PC-3 (cell line): ENCODE measurements at regions not wholly inside any gene's neighbourhood (a gene's known extent, or its start where the extent isn't known, plus 50 kb on each side); places are given as distances from the start of the nearest gene placed in this dataset.

Experiments
- CTCF ChIP-seq: fragments of 300-600 bp; sonication (generic); conservative IDR thresholded peaks from 2 replicates; pipeline ENCODE4 v1.5.1; 2017; ENCODE audit warnings: antibody characterized with exemption, low read depth, mild to moderate bottlenecking, low read length
- EZH2 ChIP-seq: fragments of 300-600 bp; sonication (generic); IDR thresholded peaks from one replicate; pipeline ENCODE4 v1.6.1; 2017; ENCODE audit warnings: antibody characterized with exemption, mild to moderate bottlenecking, low read length; ENCODE audit not compliant: unreplicated experiment
- EZH2phosphoT487 ChIP-seq: fragments of 300-600 bp; sonication (generic); IDR thresholded peaks from 2 replicates; pipeline ENCODE4 v1.6.1; 2018; ENCODE audit warnings: mild to moderate bottlenecking, antibody characterized with exemption, low read length, borderline replicate concordance

DNA sequence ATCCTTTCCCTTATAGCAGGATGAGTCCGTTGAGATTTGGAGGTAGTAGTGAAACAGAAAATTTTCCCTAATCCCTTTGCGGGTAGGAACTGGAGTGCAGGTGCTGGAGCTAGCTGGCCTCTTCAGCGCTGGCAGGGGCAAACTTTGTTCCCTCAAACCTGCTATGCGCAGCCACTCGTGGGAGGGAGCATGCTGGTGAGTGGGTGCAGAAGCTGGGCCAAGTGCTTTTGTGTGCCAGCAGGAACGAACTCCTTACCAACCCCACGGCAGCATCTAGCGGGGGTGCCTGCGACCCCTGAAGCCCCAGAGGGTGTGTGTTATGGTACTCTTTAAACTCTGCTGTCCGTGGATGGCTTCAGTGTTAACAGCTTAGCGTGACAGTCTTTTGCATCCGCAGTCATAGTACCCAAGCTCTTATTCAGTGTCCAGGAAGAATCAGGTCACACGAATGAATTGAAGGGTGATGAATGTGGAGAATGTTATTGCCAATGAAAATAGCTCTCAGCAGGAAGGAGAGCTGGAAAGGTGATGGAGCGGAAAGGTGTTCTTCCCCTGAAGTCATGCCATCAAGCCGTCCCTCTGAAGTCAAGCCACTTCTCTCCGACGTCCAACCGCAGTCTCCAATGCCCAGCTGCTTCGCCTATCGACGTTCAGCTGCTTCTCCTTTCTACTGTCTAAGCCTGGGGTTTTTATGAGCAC is 1445.1 kb upstream of the CDH9 start:
- TF ChIP-seq CTCF (no peak), EZH2 (no peak), EZH2phosphoT487 (no peak)
